Right lobe of liver (tissue), 6 donors: ENCODE measurements at regions not wholly inside any gene's neighbourhood (a gene's known extent, or its start where the extent isn't known, plus 50 kb on each side); places are given as distances from the start of the nearest gene placed in this dataset.

ENCODE experiments used
- ATAC-seq, 4 donors: fragments of 200-7000 bp; cut with Tn5 transposase; one replicate each; pipeline ENCODE4 v1.9.1; 2020; ENCODE audit warnings: mild to moderate bottlenecking in 4 of 4, moderate library complexity in 4 of 4
- DNase-seq, 3 donors: peaks; one replicate each; pipeline ENCODE4 v3.0.0-alpha.2; 2020
- H3K27ac ChIP-seq, 3 donors: fragments of 200-600 bp; one replicate each; pipeline ENCODE4 v1.8.0; 2022
- H3K27me3 ChIP-seq, 2 donors: fragments of 200-600 bp; one replicate each; pipeline ENCODE4 v1.8.0; 2022
- H3K36me3 ChIP-seq, 4 donors: fragments of 200-600 bp; sonication (generic) in 1 of 4; one replicate each; pipeline versions ENCODE4 v1.5.1 to v1.8.0; 2017 to 2022; ENCODE audit warnings: control low read depth in 1 of 4
- H3K4me1 ChIP-seq, 4 donors: fragments of 200-600 bp; sonication (generic) in 1 of 4; one replicate each; pipeline versions ENCODE4 v1.5.1 to v1.8.0; 2017 to 2022; ENCODE audit warnings: control low read depth in 1 of 4
- H3K4me3 ChIP-seq, 3 donors: fragments of 200-600 bp; one replicate each; pipeline ENCODE4 v1.8.0; 2022
- H3K9me3 ChIP-seq, 4 donors: fragments of 200-600 bp; sonication (generic) in 1 of 4; one replicate each; pipeline versions ENCODE4 v1.5.1 to v1.8.0; 2017 to 2022; ENCODE audit warnings: control low read depth in 1 of 4
- CTCF ChIP-seq, 4 donors: fragments of 200-600 bp in 3 of 4; fragments of 450-650 bp in 1 of 4; IDR thresholded peaks; one replicate each; pipeline versions ENCODE4 v1.5.1 to v1.8.0; 2016 to 2022; ENCODE audit warnings: antibody characterized with exemption in 4 of 4, mild to moderate bottlenecking in 2 of 4
- POLR2A ChIP-seq: fragments of 450-650 bp; IDR thresholded peaks from one replicate; pipeline ENCODE4 v1.6.1; 2017; ENCODE audit warnings: antibody characterized with exemption, mild to moderate bottlenecking
- WGBS: methylation state at CpG from one replicate; pipeline ENCODE4 v1.1.6; 2018; ENCODE audit warnings: low coverage, low lambda C conversion rate; ENCODE audit not compliant: insufficient coverage; ENCODE audit errors: missing lambda C conversion rate; 5-methylcytosine and 5-hydroxymethylcytosine counted together
- intact Hi-C, 2 donors: fragments of 100-400 bp; cut with DNase I; formaldehyde crosslinking; loops; one replicate each; pipeline versions ENCODE4 v1.11.2 to v1.14.1; 2022
- donor health status: DM: no; HTN: yes; CAD: no.
- donor health status: DM: no; HTN: no; CAD: no.
- donor health status: DM: no; HTN: no; CAD: no.
- donor health status: DM: no; HTN: yes; CAD: no.
- donor health status: DM: no; HTN: yes; CAD: no.

- Histone ChIP-seq H3K36me3 (no peaks in the 10 kb centered on the region), H3K27me3 (peaks cover 0 to 4% of the 10 kb centered on the region in 2 donors), H3K4me3 (no peak overlapping the region), H3K4me1 (no peaks in the 10 kb centered on the region), H3K27ac (peak overlapping the region in 1 of 3 donors; percentile 57), H3K9me3 (no peaks in the 10 kb centered on the region)
- DNase-seq (no peak), ATAC-seq (peak; percentile 16 to 45 (median 34))
- TF ChIP-seq POLR2A (no peak), CTCF (IDR thresholded peaks at IDR 0.05) (no peak)
- WGBS = 47% methylated on average over 5 of the region's 19 CpGs
- intact Hi-C loops = no loop called here
Measured at GRCh38 chr22:49659924-49660315, 167.8 kb downstream of the BRD1 start.

- intact Hi-C loops = no loop called here
- H3K27ac ChIP-seq = peak overlapping the region in 2 of 3 donors; percentile 24 to 57
- H3K36me3 ChIP-seq = no peaks in the 10 kb centered on the region
- ATAC-seq (no peak), DNase-seq (peak in 1 of 3 donors; percentile 43)
- no peak overlapping the region for H3K4me3 ChIP-seq
- H3K4me1 ChIP-seq = no peaks in the 10 kb centered on the region
- TF ChIP-seq POLR2A (no peak), CTCF (IDR thresholded peaks at IDR 0.05) (no peak)
- no peaks in the 10 kb centered on the region for H3K9me3 ChIP-seq
- WGBS = 37% methylated on average over 9 of the region's 19 CpGs
- H3K27me3 ChIP-seq = peaks cover 0 to 4% of the 10 kb centered on the region in 2 donors
Measured at GRCh38 chr22:49659281-49659923, 168.3 kb downstream of the BRD1 start.

- H3K27me3 ChIP-seq = peaks cover 0 to 3% of the 10 kb centered on the region in 2 donors
- no peaks in the 10 kb centered on the region for H3K9me3 ChIP-seq
- no peaks in the 10 kb centered on the region for H3K4me1 ChIP-seq
- no peak overlapping the region for H3K4me3 ChIP-seq
- DNase-seq (peak in 1 of 3 donors; percentile 12), ATAC-seq (no peak)
- 7% methylated on average over 3 of the region's 9 CpGs for WGBS
- H3K36me3 ChIP-seq = no peaks in the 10 kb centered on the region
- intact Hi-C loops = no loop called here
- TF ChIP-seq POLR2A (no peak), CTCF (IDR thresholded peaks at IDR 0.05) (no peak)
- peak overlapping the region in 1 of 3 donors; percentile 69 for H3K27ac ChIP-seq
Measured at GRCh38 chr22:49658902-49659280, 168.8 kb downstream of the BRD1 start.

GRCh38 chr22:49657974-49658590 lies 169.6 kb downstream of the BRD1 start:
- Histone ChIP-seq H3K36me3 (no peaks in the 10 kb centered on the region), H3K4me3 (no peak overlapping the region), H3K4me1 (no peaks in the 10 kb centered on the region), H3K27me3 (no peaks in the 10 kb centered on the region), H3K27ac (peak overlapping the region; percentile 26 to 69 (median 49)), H3K9me3 (no peaks in the 10 kb centered on the region)
- ATAC-seq = peak in 1 of 4 donors; percentile 19
- TF ChIP-seq POLR2A (no peak), CTCF (IDR thresholded peaks at IDR 0.05) (no peak)
- DNase-seq = no peak
- intact Hi-C loops = no loop called here
- 32% methylated on average over 6 of the region's 12 CpGs for WGBS
